NCI-H2171 treated with DMSO at 0.1 percent for 48 hours (cell line): ENCODE measurements at regions not wholly inside any gene's neighbourhood (a gene's known extent, or its start where the extent isn't known, plus 50 kb on each side); places are given as distances from the start of the nearest gene placed in this dataset.
"Not testable (repeated sequence)": the region's sequence is repeated elsewhere in the genome, so short reads cannot be mapped to it uniquely, and the experiment has no call there.

Experiments used
- DNase-seq: peaks from one replicate; lab custom pipeline; 2025; lab: John Stamatoyannopoulos, UW

DNA sequence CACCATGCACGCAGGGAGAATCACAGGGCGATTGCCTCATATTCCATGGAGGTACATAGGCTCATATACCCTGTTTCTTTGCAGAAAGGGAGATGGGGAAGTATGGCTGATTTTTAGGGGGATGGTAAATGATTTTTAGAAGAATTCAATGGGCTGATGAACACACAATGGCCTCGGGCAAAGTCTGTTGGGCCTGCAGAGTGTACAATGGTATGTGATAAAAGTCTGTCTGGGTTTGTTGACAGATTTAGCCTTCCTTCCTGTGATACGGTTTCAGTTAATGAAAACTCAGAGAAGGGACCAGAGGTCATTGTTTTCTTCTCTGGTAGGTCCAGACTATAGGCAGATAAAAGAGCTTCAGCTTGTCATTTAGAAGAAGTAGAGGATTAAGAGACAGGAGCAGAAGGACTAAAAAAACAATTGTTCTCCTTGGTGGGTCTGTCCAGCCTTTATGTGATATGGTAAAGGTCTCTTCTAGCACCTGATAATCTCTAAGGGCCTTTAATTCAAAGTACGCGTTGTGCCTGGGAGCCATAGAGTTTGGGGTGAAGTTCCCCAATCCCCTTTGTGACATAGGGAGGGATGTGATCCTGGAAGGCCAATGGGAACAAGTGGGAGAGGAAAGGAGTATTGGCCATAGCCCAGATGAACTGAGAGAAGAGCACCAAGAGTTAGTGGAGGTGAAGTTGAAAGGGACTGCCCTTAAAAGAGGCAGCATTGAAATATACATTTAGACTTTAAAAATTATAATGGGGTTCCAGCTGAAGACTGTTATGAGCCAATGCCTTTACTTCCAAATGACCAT is 107.5 kb upstream of the SERPINE2 start:
- no peak for DNase-seq

DNA sequence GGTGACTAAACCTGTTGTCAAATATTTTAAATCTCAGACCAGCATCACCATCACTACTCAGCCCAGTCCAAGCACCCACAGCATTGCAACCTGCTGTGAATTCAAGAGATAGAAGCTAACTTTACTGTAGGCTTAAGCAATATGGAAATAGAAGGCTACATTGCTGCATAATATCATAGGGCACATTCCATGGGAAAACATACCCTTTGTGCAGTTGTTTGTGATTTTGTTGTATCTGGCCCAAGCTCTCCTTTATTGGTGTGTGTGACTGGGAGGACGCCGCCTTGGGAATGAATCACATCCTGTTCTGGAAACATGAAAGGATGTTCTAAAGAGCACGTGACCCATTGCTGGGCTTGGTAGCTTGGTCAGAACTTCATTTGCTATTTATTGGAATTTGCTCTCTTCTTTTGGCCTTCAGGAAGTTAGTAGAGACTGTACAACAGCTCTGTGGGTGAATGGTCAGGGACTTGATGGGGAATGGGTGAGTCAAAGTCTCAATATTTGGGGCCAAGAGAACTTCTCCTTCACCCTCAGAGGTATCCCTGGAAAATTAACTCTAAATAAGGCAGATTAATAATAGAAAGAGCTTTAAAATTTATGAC is 106.8 kb upstream of the SERPINE2 start:
- no peak for DNase-seq

- no peak for DNase-seq
These were observed 104.4 kb upstream of the SERPINE2 start for GRCh38 chr2:224143526-224143925.

- DNase-seq, result no peak
These were observed 103.6 kb upstream of the SERPINE2 start for GRCh38 chr2:224142397-224143312.

DNA sequence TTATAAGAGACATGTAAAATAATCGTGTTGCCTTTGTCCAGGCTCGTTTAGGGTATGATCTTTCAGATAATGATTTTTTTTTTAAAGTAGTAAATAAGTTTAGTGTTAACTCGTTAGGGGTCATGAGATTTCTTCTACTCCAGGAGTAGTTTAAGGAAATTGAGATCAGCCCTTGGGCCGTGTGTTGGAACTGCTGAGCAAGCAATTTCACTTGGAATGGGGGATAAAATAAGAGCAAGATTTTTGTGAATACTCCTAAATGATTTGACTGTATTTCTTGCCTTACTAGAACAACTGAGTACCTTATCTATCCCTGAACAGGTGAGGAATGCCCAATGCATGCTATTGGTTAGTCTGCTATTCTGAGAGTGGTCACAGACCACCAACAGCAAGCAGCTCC is 102.2 kb upstream of the SERPINE2 start:
- no peak for DNase-seq

GRCh38 chr2:224137208-224137607 is 98.1 kb upstream of the SERPINE2 start:
- no peak for DNase-seq

GRCh38 chr2:224136396-224136795 is 97.3 kb upstream of the SERPINE2 start:
- no peak for DNase-seq

- no peak for DNase-seq
These were observed 96.8 kb upstream of the SERPINE2 start for GRCh38 chr2:224135881-224136280.

DNA sequence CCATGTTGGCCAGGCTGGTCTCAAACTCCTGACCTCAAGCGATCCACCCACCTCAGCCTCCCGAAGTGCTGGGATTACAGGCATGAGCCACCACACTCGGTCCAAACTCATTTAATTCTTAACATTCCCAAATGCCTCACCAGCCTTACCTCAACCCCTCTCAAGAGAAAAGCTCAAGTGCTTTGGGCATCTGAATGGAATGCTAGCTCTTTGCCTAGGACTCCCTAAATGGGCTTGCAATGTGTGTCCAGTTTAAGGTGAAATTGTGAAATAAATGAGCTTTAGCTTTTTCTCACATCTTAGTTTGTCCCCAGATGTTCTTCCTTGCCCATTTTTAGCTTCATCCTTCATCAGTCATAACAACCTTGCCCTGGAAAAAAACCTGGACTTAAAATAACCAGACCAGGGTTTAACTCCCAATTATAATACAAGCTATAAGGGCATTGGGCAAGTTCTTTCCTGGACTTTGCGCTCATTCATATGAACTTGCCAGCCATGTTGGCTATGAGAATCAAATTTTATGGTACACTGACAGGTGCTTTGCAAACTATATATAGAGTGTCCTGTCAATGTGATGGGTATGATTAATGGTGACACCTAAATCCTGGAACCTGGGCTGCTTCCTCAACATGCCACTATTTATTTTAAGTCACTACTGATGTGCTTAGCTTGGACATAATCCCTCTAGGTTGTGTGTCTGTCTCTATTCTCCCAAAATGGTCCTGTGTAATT is 95.1 kb upstream of the SERPINE2 start:
- no peak for DNase-seq

DNA sequence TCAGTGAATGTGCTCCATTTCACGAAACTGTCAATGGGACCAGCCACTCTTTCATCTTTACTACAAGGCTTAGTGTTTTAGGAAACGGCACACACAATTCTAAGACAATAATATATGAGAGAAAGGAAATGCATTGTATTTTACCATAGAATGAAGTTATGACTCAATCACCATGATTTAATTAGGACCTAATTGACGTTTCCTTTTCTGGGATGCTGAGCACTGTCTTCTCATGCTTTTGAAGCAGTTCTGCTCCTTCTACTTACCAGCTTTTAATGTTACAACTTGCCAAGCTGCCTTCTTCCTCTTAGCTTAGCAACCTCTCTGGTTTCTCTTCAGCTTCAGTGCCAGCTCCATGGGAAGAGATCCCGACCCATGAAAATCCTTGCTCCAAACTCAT is 94.3 kb upstream of the SERPINE2 start:
- no peak for DNase-seq

- no peak for DNase-seq
These were observed 88.9 kb upstream of the SERPINE2 start for GRCh38 chr2:224127871-224128501.

DNA sequence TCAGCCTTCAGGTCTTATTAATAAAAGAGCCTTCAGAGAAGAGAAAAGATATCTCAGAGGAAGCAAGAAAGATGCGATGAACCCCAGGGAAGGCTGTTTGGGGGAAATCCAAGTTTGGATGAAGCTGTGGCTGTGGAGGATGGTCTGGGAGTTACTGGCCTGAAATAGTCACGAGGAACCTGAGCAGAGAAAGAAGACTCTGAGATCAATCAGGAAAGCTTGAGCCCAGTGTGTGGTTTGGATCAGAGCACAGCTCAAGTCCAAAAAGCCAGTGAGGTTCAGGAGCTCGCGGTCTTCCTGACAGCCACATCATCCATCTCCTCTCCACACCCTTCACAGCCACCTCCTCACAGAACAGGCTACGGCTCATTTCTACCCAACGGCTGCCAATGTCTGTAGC is 87.4 kb upstream of the SERPINE2 start:
- no peak for DNase-seq

GRCh38 chr2:224126003-224126402 is 86.9 kb upstream of the SERPINE2 start:
- DNase-seq, result no peak

GRCh38 chr2:224122542-224122941 is 83.5 kb upstream of the SERPINE2 start:
- DNase-seq, result no peak

DNA sequence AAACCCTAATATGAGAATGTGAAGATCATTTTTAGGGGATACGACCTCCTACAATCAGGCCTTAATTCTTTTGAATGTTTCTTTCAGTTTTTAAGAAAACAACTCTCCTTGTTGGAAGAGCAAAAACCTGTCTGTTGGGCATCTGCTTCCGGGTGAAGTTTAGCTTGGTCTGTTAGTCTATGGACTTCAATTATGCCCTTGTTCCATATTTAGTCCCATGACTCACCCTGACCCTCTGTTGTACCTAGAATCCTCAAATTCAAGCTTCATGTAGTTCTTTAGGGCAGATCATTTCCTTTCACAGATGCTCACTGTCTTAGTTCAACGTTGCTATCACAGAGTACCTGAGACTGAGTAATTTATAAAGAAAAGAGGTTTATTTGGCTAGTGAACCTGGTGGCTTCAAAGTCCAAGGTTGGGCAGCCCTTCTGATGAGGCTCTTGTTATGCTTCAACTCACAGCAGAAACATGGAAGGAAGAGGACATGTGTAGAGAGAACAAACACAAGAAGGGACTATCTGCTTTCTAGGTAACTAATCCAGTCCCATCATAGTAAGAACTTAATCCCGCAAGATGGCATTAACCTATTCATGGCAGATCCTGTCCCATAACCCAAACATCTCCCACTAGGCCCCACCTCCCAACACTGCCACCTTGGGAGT is 82.5 kb upstream of the SERPINE2 start:
- no peak for DNase-seq

GRCh38 chr2:224120986-224121385 is 81.9 kb upstream of the SERPINE2 start:
- no peak for DNase-seq

GRCh38 chr2:224119846-224120245 is 80.8 kb upstream of the SERPINE2 start:
- not testable (repeated sequence) for DNase-seq

DNA sequence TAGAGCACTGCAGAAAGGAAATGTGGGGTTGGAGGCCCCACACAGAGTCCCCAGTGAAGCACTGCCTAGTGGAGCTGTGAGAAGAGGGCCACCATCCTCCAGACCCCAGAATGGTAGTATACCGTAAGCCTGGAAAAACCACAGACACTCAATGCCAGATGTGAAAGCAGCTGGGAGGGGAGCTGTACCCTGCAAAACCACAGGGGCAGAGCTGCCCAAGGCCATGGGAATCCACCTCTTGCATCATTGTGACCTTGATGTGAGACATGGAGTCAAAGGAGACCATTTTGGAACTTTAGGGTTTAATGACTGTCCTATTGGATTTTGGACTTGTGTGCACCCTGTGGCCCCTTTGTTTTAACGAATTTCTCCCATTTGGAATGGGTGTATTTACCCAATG is 75.3 kb upstream of the SERPINE2 start:
- no peak for DNase-seq

GRCh38 chr2:224113930-224114329 is 74.8 kb upstream of the SERPINE2 start:
- DNase-seq, result not testable (repeated sequence)

DNA sequence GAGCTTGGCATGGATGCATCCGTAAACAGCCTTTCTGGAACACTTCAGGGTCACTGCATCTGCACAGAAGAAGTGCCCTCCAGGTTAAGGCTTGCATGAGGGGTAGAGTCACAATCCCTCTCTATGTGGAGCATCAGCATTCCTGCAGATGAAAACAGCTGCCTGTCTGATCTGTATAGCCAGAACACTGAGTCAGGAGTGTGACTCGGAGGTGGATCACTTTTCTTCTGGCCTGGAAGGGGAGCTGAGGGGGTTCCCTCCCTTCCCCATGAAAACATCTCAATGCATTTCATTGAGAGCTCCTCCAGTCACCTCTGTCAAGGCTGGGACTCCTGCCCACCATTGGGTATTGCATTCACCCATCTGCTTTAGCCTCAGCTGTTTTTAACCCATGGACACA is 72.5 kb upstream of the SERPINE2 start:
- DNase-seq, result no peak

DNA sequence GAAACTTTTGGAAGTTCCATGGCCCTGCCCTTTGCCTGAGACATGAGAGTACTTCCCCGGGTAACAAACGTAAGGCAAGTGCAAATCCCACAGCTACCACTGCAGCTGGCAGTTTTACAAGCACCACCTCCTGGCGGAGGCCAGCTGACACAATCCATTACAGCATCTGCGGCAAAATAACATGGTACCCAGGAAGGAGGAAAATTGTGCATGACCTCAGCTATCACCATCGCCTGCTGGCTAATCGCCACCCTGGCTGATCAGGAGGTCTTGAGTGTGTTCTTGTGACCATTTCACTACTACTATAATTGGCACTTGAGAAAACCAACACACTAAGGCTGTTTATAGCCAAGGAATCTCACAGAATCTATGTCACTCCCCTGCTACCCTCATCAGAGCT is 71.7 kb upstream of the SERPINE2 start:
- no peak for DNase-seq
